ENCODE measurements at regions not wholly inside any gene's neighbourhood (a gene's known extent, or its start where the extent isn't known, plus 50 kb on each side); places are given as distances from the start of the nearest gene placed in this dataset.

- in situ Hi-C loops (cut with HindIII; ENCODE audit: low sequenced_read_pairs): loop anchor here (5.0 kb wide), 1 partner anchor 65 kb away; no protein-coding TSS in a partner anchor
- DNase-seq (ENCODE audit: low spot score): no peak
Observed at GRCh38 chr15:75126864-75127580, 74.7 kb upstream of the C15orf39 start.

- DNase-seq (ENCODE audit: low spot score): no peak
- in situ Hi-C loops (cut with HindIII; ENCODE audit: low sequenced_read_pairs): loop anchor here (5.0 kb wide), 1 partner anchor 63 kb away; no protein-coding TSS in a partner anchor
Observed at GRCh38 chr15:75129788-75130187, 71.9 kb upstream of the C15orf39 start.

- in situ Hi-C loops (cut with HindIII; ENCODE audit: low sequenced_read_pairs): no loop called here
- no peak for DNase-seq (ENCODE audit: low spot score)
Observed at GRCh38 chr15:75131269-75131643, 70.4 kb upstream of the C15orf39 start.

GRCh38 chr15:75134748-75135147 lies 66.9 kb upstream of the C15orf39 start:
- no peak for DNase-seq (ENCODE audit: low spot score)
- in situ Hi-C loops (cut with HindIII; ENCODE audit: low sequenced_read_pairs): no loop called here

GRCh38 chr15:75136118-75136517 lies 65.6 kb upstream of the C15orf39 start:
- no peak for DNase-seq (ENCODE audit: low spot score)
- in situ Hi-C loops (cut with HindIII; ENCODE audit: low sequenced_read_pairs): no loop called here

- in situ Hi-C loops (cut with HindIII; ENCODE audit: low sequenced_read_pairs): no loop called here
- DNase-seq (ENCODE audit: low spot score): no peak
Observed at GRCh38 chr15:75136758-75137157, 64.9 kb upstream of the C15orf39 start.

- in situ Hi-C loops (cut with HindIII; ENCODE audit: low sequenced_read_pairs): no loop called here
- DNase-seq (ENCODE audit: low spot score): no peak
Observed at GRCh38 chr15:75138016-75138999, 63.4 kb upstream of the C15orf39 start.

GRCh38 chr15:75140080-75140879 lies 61.4 kb upstream of the C15orf39 start:
- in situ Hi-C loops (cut with HindIII; ENCODE audit: low sequenced_read_pairs): no loop called here
- DNase-seq (ENCODE audit: low spot score): no peak

- DNase-seq (ENCODE audit: low spot score): no peak
- in situ Hi-C loops (cut with HindIII; ENCODE audit: low sequenced_read_pairs): no loop called here
Observed at GRCh38 chr15:75142499-75142898, 59.2 kb upstream of the C15orf39 start.

GRCh38 chr15:75143738-75144334 lies 57.8 kb upstream of the C15orf39 start:
- no peak for DNase-seq (ENCODE audit: low spot score)
- in situ Hi-C loops (cut with HindIII; ENCODE audit: low sequenced_read_pairs): no loop called here

- no peak for DNase-seq (ENCODE audit: low spot score)
- in situ Hi-C loops (cut with HindIII; ENCODE audit: low sequenced_read_pairs): no loop called here
Observed at GRCh38 chr15:75145027-75145841, 56.4 kb upstream of the C15orf39 start.

GRCh38 chr15:75148280-75148679 lies 53.4 kb upstream of the C15orf39 start:
- in situ Hi-C loops (cut with HindIII; ENCODE audit: low sequenced_read_pairs): no loop called here
- DNase-seq (ENCODE audit: low spot score): no peak

- in situ Hi-C loops (cut with HindIII; ENCODE audit: low sequenced_read_pairs): no loop called here
- DNase-seq (ENCODE audit: low spot score): no peak
Observed at GRCh38 chr15:75149867-75150709, 51.6 kb upstream of the C15orf39 start.

GRCh38 chr15:75151214-75152128 lies 50.2 kb upstream of the C15orf39 start:
- in situ Hi-C loops (cut with HindIII; ENCODE audit: low sequenced_read_pairs): no loop called here
- DNase-seq (ENCODE audit: low spot score): no peak
